HG02642 (cell line): ENCODE measurements at regions not wholly inside any gene's neighbourhood (a gene's known extent, or its start where the extent isn't known, plus 50 kb on each side); places are given as distances from the start of the nearest gene placed in this dataset.
"Not testable (repeated sequence)": the region's sequence is repeated elsewhere in the genome, so short reads cannot be mapped to it uniquely, and the experiment has no call there.

Source experiments
- ATAC-seq: cut with Tn5 transposase; IDR thresholded peaks from one replicate; pipeline ENCODE4 v1.9.1; 2021; ENCODE audit warnings: mild to moderate bottlenecking; ENCODE audit not compliant: unreplicated experiment, poor library complexity

DNA sequence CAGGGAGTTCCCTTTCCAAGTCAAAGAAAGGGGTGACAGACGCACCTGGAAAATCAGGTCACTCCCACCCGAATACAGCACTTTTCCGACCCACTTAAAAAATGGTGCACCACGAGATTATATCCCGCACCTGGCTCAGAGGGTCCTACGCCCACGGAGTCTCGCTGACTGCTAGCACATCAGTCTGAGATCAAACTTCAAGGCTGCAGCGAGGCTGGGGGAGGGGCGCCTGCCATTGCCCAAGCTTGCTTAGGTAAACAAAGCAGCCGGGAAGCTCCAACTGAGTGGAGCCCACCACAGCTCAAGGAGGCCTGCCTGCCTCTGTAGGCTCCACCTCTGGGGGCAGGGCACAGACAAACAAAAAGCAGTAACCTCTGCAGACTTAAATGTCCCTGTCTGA lies 277.8 kb upstream of the ARHGAP42 start:
- not testable (repeated sequence) for ATAC-seq

DNA sequence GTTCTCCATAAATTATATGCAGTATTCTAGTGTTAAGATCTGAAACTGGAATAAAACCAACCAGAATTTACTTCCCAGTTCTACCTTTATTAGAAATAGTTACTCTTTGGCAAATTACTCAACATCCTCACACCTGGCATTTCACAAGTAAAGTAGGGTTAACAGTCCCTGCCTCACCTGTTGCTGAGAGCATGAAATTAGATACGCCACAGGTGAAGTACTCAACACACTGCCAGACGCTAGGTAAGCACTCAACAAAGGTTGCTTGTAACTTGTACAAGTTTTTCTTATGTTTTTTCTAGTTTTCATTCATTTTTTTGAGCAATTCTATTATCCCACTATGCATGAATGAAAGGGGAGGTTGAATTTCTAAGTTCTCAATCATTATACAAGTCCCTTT lies 267.6 kb upstream of the ARHGAP42 start:
- no peak for ATAC-seq

DNA sequence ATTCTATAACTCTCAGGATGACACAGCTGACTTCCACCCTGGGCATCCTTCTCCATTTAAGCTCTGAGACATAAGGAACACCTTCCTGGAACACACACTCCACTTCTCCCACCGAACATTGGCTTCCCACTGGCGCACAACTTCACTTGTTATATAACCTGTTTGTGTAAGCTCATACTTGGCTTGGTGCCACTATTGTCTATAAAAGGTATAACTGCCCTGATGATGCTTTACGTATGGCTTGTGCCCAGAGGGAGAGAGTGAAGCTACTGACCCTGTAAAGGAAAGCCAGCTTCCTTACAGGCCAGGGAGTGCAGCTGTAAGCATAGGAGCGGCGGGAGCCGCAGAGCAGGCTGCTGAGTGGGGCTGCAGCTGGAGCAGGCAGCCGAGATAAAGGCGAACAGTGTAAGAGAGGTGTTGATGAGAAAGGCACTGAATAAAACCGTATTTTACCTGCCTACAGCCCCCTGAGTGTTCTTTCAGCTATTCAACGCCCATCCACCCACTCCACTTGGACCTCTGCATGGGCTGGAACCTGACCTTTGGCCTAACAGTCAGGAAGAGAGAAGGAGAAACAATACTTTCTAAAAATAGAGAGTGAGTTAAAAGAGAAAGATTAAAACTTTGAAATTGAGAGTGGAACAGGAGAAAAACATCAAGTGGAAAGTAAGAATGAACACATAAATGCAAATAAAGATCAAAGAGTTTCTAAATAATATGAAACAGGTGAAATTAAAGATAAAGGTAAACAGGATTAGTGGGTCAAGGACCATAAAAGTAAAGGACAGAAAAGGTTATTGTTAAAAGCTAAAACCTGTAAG lies 252.1 kb upstream of the ARHGAP42 start:
- ATAC-seq, result no peak

DNA sequence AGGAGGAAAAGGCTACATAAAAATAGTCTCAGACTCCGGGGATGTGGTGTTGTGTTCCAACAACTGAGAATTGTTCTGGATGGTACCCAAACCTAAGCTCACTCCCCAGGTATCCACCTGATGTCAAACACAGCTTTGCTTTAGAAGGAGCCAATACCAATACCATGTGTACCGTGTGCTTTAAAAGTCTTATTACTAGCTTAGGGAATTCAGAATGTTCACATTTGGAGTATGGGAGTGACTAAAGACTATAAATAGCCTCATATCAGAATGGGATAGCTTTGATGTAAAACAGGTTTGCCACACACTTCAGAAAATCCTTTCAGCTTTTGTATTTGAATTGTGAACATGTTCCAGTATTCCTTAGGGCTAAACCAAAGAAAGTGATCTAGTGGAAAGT lies 248.7 kb upstream of the ARHGAP42 start:
- no peak for ATAC-seq

DNA sequence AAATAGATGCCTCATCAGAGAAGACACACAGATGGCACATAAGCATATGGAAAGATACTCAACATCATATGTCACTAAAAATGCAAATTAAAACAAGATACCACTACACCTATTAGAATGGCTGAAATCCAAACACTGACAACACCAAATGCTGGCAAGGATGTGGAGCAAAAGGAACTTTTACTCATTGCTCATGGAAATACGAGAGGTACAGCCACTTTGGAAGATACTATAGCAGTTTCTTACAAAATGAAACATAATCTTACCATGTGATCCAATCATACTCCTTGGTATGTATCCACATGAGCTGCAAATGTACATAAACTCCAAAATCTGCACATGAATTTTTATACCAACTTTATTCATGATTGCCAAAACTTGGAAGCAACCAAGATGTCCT lies 246.0 kb upstream of the ARHGAP42 start:
- no peak for ATAC-seq

GRCh38 chr11:100442017-100442416 lies 245.1 kb upstream of the ARHGAP42 start:
- ATAC-seq, result no peak

- ATAC-seq, result no peak
Measured at GRCh38 chr11:100445231-100445735, 241.8 kb upstream of the ARHGAP42 start.

GRCh38 chr11:100451801-100452460 lies 235.2 kb upstream of the ARHGAP42 start:
- not testable (repeated sequence) for ATAC-seq

DNA sequence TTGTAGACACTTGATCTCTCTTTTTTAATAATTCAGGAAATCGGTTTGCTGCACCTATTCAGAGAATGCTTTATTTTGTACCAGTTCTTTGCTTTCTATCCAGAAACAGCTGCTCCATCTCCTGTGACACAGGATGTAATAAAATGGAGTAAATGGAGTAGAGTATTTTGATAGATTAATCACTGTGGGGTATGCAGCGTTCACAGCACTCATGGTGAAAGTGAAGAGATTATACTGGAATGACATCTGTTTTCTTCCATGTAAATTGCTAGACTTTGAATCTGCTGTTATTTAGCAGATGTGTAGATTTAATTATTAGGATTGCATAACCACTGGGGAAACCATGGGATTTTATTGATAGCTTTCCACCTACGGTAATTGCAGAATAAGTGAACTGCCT lies 227.3 kb upstream of the ARHGAP42 start:
- no peak for ATAC-seq

DNA sequence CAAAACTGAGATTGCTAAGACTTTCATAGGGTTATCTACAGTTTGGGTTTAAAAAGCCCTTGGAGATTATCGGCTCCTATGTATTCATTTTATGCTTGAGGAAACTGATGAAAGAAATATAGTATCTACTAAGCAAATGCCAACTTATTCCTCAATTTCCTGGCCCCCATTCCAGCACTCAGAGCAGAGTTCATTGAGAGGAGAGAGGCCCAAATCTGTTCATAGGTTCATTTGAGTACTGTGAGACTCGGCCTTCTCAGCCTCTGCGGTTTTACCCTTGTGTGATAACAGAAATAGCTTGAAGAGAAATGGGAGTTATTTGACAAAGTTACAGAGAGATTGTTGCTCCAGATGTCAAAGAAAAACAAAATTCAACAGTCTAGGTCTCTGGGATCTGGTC lies 226.7 kb upstream of the ARHGAP42 start:
- ATAC-seq, result no peak

GRCh38 chr11:100467821-100468508 lies 219.1 kb upstream of the ARHGAP42 start:
- no peak for ATAC-seq

GRCh38 chr11:100469835-100470234 lies 217.3 kb upstream of the ARHGAP42 start:
- no peak for ATAC-seq

GRCh38 chr11:100472727-100473389 lies 214.2 kb upstream of the ARHGAP42 start:
- no peak for ATAC-seq

- ATAC-seq, result no peak
Measured at GRCh38 chr11:100473390-100473740, 213.7 kb upstream of the ARHGAP42 start.

- no peak for ATAC-seq
Measured at GRCh38 chr11:100484948-100485347, 202.1 kb upstream of the ARHGAP42 start.

- ATAC-seq, result no peak
Measured at GRCh38 chr11:100498780-100499179, 188.3 kb upstream of the ARHGAP42 start.

- no peak for ATAC-seq
Measured at GRCh38 chr11:100501450-100501849, 185.6 kb upstream of the ARHGAP42 start.

DNA sequence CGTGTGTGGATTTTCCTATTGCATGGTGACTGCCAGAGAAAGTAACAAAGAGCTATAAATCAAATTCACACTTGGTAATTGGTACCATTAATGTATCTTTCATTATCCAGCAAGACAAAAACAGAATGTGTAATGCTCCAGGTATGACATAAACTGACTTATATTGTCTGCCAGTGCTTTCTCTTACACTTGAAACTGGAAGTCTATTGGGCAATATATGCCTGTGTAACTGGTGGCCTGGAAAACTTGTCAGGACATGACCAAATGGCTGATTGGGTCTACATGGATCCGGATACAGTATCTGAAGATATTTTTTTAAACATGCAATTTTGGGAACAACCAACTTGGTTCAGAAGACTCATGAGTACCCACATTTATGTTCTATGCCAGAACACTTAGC lies 174.6 kb upstream of the ARHGAP42 start:
- ATAC-seq, result no peak

DNA sequence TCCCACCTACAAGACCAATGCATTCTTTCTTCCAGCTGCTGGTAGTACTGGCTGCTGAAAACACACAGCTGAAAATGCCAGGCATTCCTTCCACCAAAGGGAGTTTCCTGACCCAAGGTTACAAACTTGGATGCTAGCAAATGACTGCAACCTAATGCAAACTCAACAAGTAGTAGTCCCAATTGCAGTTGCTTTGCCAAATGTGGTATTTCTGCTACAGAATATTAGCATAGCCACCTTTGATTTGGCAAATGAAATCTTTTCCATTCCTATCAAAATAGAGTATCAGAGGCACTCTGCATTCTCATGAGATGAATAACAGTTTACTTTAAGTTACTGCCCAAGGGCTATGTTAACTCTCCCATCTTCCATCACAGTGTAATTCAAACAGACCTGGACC lies 172.0 kb upstream of the ARHGAP42 start:
- no peak for ATAC-seq

DNA sequence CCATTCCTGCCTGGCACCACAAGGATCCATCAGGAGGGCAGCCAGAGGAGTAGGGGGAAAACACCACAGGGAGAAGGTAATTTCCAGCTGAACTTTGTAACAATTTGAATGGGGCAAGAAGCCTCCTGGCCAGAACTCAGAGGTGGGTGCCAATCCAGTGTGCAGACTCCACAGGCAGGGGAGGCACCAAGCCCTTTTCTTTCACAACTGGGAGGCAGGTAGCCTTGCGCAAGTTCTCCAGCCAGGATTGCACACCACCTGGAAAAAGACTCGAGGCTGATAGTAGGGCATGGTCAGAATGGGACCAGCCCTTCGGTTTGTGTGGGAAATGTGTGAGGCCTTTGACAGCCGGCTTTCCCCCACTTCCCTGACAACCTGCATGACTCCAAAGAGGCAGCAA lies 161.9 kb upstream of the ARHGAP42 start:
- ATAC-seq, result no peak

- no peak for ATAC-seq
Measured at GRCh38 chr11:100525635-100526034, 161.5 kb upstream of the ARHGAP42 start.
